ENCODE measurements at regions not wholly inside any gene's neighbourhood (a gene's known extent, or its start where the extent isn't known, plus 50 kb on each side); places are given as distances from the start of the nearest gene placed in this dataset.
"Not testable (repeated sequence)": the region's sequence is repeated elsewhere in the genome, so short reads cannot be mapped to it uniquely, and the experiment has no call there.

DNA sequence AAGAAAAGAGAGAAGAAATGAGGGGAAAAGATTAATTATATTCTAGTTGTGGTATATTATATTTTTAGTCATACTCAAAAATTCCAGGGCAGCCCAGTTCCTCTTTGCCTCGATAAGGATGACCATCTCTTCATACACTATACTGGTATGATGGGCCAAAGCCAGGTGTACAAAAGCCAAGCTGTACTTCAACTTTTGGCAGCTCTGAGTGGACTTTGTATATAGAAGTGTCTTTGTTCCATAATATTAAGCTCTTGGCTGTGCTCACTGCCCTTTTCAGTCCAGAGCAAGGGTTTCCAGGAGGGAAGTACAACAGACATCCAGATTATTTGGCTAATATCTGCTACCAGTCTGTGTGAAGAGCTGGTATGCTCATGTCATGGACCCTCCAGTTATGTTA is 934.3 kb upstream of the CDH10 start:
- no peak for DNase-seq (ENCODE audit: missing footprints)
- intact Hi-C loops (cut with DNase I), result no loop called here
- no peak for ATAC-seq

DNA sequence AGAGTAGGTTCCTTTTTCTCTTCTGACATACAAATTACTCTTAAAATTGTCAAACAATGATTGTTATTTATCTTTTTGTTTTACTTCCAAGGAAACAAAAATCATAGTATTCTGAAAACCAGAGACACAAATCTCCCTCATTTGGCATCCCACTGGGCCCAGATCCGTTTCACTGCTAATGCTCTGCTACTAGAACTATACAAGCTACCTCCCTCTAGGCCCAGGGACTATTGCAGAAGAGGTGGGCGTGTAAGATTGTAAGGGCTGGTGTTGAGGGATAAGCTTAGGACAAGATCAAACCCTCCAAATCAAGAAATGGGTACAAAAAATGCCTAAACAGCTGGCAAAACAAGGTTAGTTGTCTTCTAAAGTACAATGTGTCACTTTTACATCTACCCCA is 928.9 kb upstream of the CDH10 start:
- DNase-seq (ENCODE audit: missing footprints) (no peak), ATAC-seq (no peak)
- intact Hi-C loops (cut with DNase I), result no loop called here

DNA sequence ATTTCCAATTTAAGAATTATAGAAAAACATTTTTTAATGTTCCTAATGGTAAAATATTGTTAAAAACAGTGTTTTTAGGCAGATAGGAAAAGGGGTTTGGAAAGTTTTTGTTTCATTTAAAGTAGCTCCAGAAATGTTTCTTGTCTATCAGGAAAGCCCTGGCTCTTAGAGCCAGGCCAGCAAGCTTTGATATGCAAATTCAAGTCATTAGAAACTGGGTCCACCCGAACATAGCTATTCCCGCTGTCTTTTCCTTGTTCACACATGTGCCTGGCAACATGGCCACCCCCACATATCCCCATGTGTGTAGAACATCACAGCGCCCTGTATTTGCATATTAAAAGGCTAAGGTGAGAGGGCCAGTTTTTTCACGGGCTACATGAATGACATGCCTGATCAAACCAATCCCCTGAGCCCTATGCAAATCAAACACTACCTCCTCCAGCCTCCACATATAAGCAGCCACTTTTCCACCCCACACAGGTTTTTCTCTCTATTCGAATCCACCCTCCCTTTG is 925.3 kb upstream of the CDH10 start:
- DNase-seq (ENCODE audit: missing footprints), result no peak
- intact Hi-C loops (cut with DNase I), result no loop called here

DNA sequence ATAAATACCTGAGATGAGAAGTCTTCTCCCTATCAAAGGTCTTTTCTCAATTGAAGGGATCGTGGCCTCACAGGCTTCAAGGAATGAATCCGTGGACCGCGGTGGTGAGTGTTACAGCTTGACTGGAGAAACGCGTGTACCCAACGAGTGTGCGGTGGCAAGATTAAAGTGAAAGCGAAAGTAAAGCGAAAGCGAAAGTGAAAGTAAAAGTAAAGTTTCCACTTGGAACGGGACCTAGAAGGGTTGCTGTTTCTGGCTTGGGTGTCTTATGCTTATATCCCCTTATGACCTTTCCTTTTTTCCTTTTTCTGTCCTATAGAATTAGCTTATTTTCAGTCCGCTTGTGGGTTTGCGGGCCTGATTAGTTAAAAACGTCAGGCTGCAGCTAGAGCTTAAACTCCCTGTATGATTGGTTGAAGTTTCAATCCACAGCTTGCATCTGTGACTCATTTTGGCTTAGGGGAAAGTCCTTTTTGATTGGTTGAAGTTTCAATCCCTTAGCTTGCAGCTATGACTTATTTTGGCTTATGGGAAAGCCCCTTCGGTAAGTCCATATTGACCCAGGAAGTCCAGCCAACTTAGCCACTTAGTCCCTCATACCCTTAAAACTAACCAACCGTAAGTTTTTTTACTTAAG is 924.3 kb upstream of the CDH10 start:
- ATAC-seq, result no peak
- no peak for DNase-seq (ENCODE audit: missing footprints)
- intact Hi-C loops (cut with DNase I), result no loop called here

More for the DNA sequence above, 925.3 kb upstream of the CDH10 start:
- no peak for ATAC-seq

DNA sequence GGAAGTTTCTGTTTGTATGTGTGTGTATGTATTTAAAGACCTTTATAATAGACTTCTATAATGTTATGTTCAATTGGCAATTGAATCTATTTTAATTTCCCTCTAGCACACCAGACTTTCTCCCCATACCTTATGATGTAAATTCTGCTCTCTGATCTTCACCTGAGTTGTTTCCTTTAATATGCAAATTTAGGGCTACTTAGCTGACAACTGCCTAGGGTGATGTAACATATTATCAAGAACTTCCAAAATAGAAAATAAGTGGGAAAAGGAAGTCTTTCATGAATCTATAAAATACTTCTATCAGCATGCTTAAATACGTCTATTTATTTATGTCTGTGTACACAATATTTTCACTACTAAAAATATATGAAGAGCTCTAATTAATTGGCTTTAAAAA is 923.5 kb upstream of the CDH10 start:
- DNase-seq (ENCODE audit: missing footprints), result no peak
- ATAC-seq, result no peak
- intact Hi-C loops (cut with DNase I), result no loop called here

DNA sequence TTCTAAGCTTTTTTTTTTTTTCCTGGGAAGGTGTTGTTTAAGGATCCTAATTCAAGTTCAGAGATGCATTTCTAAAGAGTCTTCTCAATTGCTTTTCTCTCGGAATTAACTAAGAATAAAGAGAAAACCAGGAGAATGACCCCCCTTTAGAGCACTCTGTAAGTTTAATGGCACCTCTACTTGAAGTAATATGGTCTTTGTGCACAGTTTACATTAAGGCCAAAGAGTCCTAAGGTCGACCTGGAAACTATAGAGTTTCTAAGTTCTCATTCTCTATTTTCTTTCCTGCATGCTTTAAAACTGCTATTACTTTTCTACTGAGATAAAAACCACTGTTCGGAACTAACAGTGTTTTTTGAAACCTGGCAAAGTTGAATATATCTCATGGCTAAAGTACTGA is 923.1 kb upstream of the CDH10 start:
- intact Hi-C loops (cut with DNase I), result no loop called here
- ATAC-seq (no peak), DNase-seq (ENCODE audit: missing footprints) (no peak)

DNA sequence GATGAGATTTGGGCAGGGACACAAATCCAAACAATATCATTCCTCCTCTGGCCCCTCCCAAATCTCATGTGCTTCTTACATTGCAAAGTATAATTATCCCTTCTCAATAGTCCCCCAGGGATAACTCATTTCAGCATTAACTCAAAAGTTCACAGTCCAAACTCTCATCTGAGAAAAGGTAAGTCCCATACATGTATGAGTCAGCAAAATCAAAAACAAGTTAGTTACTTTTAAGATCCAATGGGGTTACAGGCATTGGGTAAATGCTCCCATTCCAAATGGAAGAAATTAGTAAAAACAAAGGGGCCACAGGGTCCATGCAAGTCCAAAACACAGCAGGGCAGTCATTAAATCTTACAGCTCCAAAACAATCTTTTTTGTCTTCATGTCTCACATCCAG is 917.9 kb upstream of the CDH10 start:
- ATAC-seq (no peak), DNase-seq (ENCODE audit: missing footprints) (no peak)
- intact Hi-C loops (cut with DNase I), result no loop called here

DNA sequence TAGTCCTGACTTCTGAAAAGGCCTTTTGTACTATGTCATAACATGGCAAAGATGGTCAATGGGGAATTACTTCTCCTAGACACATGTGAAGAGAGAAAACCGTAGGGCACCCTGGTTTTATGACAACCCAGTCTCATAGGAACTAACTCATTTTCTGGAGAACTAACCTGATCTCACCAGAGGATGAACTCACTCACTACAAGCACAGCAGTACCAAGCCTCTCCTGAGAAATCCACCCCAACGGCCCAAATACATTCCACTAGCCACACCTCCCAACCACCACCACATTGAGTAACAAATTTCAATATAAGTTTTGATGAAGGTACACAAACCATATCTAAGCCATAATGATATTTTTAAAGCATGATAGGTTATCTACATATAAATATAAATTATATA is 909.3 kb upstream of the CDH10 start:
- no peak for DNase-seq (ENCODE audit: missing footprints)
- no peak for ATAC-seq
- intact Hi-C loops (cut with DNase I), result no loop called here

DNA sequence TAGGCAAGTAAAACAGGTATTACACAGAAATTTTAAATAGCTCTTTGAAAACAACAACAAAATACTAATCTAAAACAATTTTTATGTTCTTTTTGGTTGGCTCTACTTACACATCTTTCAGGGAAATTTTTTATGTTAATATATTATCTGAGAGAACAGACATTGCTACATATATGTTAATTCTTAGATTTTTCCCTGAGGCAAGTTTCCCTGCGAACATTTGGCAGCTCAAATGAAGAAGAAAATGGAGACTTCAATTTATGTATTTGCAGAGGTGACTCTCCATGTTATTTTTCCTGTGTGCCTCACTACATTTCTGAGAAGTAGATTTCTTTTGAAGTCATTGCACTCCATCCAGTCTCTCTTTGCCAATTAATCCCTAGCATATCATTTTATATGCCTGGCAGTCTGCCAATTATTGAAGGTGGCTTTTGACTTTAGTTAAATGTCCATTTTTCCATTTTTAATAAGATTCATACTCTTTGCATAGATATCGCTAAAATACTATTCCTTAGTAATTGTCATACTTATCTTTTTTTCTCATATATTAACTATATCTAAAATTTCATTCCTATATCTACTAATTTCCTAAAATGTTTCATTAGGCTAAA is 908.2 kb upstream of the CDH10 start:
- DNase-seq (ENCODE audit: missing footprints) (no peak), ATAC-seq (no peak)
- intact Hi-C loops (cut with DNase I), result no loop called here

DNA sequence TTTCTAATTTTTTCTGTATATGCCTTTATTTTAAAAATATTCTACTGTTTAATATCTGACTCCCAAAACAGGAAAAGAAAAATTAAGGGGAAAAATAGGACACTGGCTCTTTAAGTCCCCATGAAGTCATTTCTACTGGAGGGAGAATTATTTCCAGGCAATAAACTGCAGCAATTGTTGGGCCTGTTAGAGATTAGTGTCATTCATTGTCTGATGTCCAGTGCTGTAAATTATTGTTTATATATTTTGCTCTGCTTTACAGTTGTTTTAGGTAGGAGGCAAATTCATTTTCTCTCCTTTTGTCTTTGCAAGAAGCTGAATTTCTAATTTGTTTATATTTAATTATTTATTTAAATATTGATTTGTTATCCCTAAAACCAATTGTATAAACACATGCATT is 906.0 kb upstream of the CDH10 start:
- DNase-seq (ENCODE audit: missing footprints) (no peak), ATAC-seq (no peak)
- intact Hi-C loops (cut with DNase I), result no loop called here

DNA sequence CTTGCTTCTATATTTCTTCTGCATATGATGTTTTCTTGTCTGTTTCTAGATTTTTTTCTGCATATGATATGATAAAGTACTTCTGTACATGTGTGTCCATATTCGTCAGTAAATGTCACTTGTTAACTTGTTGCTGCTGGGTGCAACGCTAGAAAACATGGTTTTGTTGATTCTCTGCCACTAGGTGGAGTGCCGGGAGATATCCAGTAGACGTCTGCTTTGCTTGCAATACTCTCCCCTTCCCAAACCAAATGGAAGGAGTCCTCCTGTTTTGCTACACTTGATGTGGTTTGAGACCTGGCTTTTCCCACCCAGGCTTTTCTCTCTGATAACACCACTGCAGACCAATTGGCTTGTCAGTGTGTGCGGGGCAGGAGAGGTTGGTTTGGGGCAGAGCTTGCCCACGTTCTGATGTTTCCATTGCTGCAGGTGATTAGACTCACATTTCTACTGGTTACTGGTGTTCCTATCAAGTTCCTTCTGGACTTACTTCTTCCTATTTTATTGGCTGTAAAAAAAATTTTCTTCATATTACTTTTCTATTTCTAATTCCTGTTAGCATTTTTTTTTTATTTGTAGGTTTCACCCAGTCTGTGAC is 900.0 kb upstream of the CDH10 start:
- intact Hi-C loops (cut with DNase I), result no loop called here
- ATAC-seq, result no peak
- no peak for DNase-seq (ENCODE audit: missing footprints)

DNA sequence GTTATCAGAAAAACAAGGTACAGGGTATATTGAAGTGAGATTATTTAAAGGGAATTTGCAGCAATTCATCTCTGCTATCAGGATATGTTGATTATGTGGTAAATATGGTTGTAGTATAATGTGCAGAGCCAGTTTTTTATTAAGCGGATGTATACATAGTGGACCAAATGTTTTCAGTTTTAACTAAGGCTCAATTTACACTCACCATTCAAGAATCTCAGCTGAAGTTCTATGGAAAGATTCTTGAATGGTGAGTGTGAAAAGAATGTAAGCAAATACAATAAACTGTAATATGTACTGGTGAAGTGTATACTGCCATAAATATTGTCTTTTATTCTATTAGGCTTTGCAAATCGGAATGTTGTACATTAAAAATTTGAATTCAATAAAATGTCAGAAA is 895.9 kb upstream of the CDH10 start:
- DNase-seq (ENCODE audit: missing footprints) (no peak), ATAC-seq (no peak)

DNA sequence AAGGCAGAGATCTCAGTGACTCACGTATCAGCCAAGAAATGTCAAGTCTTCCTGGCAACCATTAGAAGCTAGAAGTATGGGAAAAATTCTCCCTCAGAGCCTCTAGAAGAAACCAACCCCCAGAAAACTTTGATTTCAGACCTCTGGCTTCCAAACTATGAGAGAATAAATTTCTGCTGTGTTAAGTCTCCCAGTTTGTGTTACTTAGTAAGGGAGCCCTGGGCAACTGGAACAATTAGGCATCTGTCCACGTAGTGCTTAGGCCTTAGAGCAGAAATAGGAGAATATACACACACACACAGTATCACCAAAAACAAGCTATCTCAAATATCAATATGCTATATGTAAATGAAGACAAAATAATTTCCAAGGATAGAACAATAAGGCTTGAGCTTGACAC is 894.8 kb upstream of the CDH10 start:
- intact Hi-C loops (cut with DNase I), result no loop called here
- DNase-seq (ENCODE audit: missing footprints) (no peak), ATAC-seq (no peak)

More for the DNA sequence above, 895.9 kb upstream of the CDH10 start:
- intact Hi-C loops (cut with DNase I), result no loop called here

DNA sequence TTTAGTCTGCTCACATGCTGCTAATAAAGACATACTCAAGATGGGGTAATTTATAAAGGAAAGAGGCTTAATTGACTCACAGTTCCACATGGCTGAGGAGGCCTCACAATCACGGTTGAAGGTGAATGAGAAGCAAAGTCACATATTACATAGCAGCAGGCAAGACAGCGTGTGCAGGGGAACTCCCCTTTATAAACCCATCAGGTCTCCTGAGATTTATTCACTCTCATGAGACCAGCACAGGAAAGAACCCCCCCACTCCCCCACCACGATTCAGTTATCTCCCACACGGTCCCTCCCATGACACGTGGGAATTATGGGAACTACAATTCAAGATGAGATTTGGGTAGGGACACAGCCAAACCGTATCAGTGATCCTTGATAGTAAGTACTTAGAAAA is 891.7 kb upstream of the CDH10 start:
- DNase-seq (ENCODE audit: missing footprints), result not testable (repeated sequence)

DNA sequence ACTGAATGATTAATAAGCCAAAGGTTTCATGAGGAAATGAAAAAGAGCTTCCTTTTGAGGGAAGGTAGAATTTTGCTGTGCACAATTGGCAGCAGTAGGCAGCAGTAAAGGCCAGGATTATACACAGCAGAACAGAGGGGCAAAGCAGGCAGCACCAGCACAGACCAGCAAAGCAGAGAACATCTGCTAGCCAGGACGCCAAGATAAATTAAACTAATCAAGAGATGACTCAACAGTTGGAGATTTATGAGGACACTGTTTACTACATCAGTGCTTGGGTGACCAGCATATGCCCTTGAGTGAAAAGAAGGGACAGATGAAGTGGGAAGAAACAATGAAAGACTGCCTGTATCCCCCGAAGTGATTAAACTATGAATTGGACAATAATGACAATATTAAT is 871.4 kb upstream of the CDH10 start:
- DNase-seq (ENCODE audit: missing footprints) (no peak), ATAC-seq (no peak)
- intact Hi-C loops (cut with DNase I), result no loop called here

More for the DNA sequence above, 891.7 kb upstream of the CDH10 start:
- intact Hi-C loops (cut with DNase I); ATAC-seq: not testable (repeated sequence)

DNA sequence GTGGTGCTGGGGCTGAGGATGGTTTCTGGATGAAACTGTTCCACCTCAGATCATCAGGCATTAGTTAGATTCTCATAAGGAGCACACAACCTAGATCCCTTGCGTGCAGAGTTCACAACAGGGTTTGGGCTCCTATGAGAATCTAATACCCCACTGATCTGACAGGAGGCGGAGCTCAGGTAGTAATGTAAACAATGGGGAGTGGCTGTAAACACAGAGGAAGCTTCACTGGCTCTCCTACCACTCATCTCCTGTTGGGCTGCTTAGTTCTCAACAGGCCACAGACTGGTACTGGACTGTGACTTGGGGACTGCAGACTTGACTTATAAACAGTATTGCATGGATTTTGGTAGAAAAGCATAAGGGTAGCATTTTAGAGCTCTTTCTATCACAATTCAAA is 870.7 kb upstream of the CDH10 start:
- intact Hi-C loops (cut with DNase I), result no loop called here
- ATAC-seq, result no peak
- no peak for DNase-seq (ENCODE audit: missing footprints)

DNA sequence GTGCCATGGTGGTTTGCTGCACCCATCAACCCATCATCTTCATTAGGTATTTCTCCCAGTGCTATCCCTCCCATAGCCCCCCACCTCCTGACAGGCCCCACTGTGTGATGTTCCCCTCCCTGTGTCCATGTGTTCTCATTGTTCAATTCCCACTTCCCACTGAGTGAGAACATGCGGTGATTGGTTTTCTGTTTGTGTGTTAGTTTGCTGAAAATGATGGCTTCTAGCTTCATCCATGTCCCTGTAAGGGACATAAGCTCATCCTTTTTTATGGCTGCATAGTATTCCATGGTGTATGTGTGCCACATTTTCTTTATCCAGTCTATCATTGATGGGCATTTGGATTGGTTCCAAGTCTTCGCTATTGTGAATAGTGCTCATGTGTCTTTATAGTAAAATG is 865.9 kb upstream of the CDH10 start:
- ATAC-seq; DNase-seq (ENCODE audit: missing footprints); intact Hi-C loops (cut with DNase I): not testable (repeated sequence)

DNA sequence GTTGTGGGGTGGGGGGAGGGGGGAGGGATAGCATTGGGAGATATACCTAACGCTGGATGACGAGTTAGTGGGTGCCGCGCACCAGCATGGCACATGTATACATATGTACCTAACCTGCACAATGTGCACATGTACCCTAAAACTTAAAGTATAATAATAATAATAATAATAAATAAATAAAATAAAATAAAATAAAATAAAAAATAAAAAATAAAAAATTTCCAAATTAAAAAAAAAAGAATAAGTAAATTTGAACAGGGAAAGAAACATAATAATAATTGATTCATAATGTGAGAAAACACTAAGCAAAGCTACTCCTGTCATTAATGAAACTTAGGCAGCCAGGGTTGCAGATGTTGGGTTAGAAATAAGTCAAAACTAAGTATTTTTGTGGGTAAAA is 863.2 kb upstream of the CDH10 start:
- DNase-seq (ENCODE audit: missing footprints); ATAC-seq; intact Hi-C loops (cut with DNase I): not testable (repeated sequence)

DNA sequence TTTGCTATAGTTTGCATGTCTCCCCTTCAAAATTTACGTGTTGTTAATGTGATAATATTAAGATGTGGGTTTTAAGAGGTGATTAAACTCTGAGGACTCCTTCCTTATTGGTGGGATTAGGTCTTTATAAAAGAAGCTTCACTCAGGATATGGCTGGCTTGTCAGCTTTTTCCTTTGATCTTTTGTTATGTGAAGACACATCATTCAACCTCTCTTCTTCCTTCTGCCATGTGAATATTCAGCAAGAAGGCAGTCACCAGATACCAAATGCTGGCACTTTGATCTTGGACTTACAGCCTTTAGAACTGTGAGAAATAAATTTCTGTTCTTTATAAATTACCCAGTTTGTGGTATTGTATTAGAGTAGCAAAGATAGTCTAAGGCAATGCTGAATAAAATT is 855.9 kb upstream of the CDH10 start:
- intact Hi-C loops (cut with DNase I), result no loop called here
- no peak for DNase-seq (ENCODE audit: missing footprints)
- ATAC-seq, result no peak

DNA sequence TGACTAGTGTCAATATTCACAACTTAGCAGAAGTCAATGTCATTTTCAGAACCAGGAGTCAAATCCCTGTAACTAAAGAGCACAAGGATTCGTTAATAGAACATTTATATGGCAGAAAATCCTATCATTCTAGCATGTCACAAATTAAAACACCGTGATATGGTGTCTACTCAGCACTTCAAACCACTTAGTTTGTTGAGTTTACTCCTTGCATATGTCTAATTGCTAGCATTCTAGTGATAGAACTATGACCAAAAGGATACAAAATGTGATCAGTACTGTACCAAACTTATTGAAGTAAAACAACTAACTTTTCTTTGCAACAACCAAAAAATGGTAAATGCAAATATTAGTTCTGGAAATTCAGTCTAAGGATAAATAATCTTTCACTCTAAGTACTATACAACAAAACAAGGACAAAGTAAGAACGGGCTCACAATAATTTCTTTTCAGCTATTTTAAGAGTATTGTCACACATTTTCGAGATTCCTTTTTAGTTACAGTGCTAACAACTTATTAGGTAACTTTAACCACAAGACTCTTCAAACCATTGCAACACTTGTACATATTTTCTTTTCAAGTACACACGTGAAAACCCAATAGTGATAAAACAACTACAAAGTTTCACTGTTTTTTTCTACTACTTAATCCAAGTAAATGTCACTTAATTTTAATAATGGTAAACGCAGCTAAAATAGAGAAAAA is 845.2 kb upstream of the CDH10 start:
- intact Hi-C loops (cut with DNase I), result no loop called here
- no peak for ATAC-seq
- DNase-seq (ENCODE audit: missing footprints), result no peak
